ENCODE measurements at regions not wholly inside any gene's neighbourhood (a gene's known extent, or its start where the extent isn't known, plus 50 kb on each side); places are given as distances from the start of the nearest gene placed in this dataset.

- Histone ChIP-seq H3K4me1 (ENCODE audit: control insufficient read depth, insufficient read depth, low read length) (no peaks in the 10 kb centered on the region), H3K27me3 (ENCODE audit: control insufficient read depth, insufficient read depth, low read length) (no peaks in the 10 kb centered on the region), H3K36me3 (ENCODE audit: control insufficient read depth, insufficient read depth, low read length) (no peaks in the 10 kb centered on the region), H3K27ac (ENCODE audit: low read length) (no peak overlapping the region), H3K4me3 (ENCODE audit: low read length) (no peak overlapping the region), H3K9me3 (ENCODE audit: control insufficient read depth, insufficient read depth, low read length) (no peaks in the 10 kb centered on the region)
- intact Hi-C loops (cut with micrococcal nuclease): no loop called here
- H3K36me3 Mint-ChIP-seq: no peaks in the 10 kb centered on the region
- DNase-seq (no peak), ATAC-seq (no peak)
- TF ChIP-seq CTCF (IDR thresholded peaks at IDR 0.05): no peak
- H3K9me3 Mint-ChIP-seq: peaks cover 8 to 10% of the 10 kb centered on the region in 2 donors
- no peak overlapping the region for H3K27ac Mint-ChIP-seq
- 22% methylated on average over 2 of the region's 2 CpGs for WGBS (ENCODE audit: insufficient coverage)
- no peaks in the 10 kb centered on the region for H3K27me3 Mint-ChIP-seq (ENCODE audit: low read depth in 2 of 2)
- no peak overlapping the region for H3K4me3 Mint-ChIP-seq
- no peaks in the 10 kb centered on the region for H3K4me1 Mint-ChIP-seq
Observed at GRCh38 chr9:115694014-115694413, 459.6 kb upstream of the PAPPA start.

- ATAC-seq (no peak), DNase-seq (no peak)
- no peaks in the 10 kb centered on the region for H3K9me3 ChIP-seq (ENCODE audit: control insufficient read depth, insufficient read depth, low read length)
- H3K36me3 ChIP-seq (ENCODE audit: control insufficient read depth, insufficient read depth, low read length): no peaks in the 10 kb centered on the region
- H3K4me1 ChIP-seq (ENCODE audit: control insufficient read depth, insufficient read depth, low read length): no peaks in the 10 kb centered on the region
- no peak overlapping the region for H3K27ac Mint-ChIP-seq
- H3K27me3 ChIP-seq (ENCODE audit: control insufficient read depth, insufficient read depth, low read length): no peaks in the 10 kb centered on the region
- H3K4me3 Mint-ChIP-seq: no peak overlapping the region
- H3K9me3 Mint-ChIP-seq: peaks cover 5 to 6% of the 10 kb centered on the region in 2 donors
- no peak overlapping the region for H3K27ac ChIP-seq (ENCODE audit: low read length)
- no peaks in the 10 kb centered on the region for H3K36me3 Mint-ChIP-seq
- H3K27me3 Mint-ChIP-seq (ENCODE audit: low read depth in 2 of 2): no peaks in the 10 kb centered on the region
- intact Hi-C loops (cut with micrococcal nuclease): no loop called here
- no peak for TF ChIP-seq CTCF (IDR thresholded peaks at IDR 0.05)
- no peaks in the 10 kb centered on the region for H3K4me1 Mint-ChIP-seq
- no peak overlapping the region for H3K4me3 ChIP-seq (ENCODE audit: low read length)
Observed at GRCh38 chr9:115694991-115695390, 458.6 kb upstream of the PAPPA start.

- Histone ChIP-seq H3K4me3 (ENCODE audit: low read length) (no peak overlapping the region), H3K36me3 (ENCODE audit: control insufficient read depth, insufficient read depth, low read length) (no peaks in the 10 kb centered on the region), H3K9me3 (ENCODE audit: control insufficient read depth, insufficient read depth, low read length) (no peaks in the 10 kb centered on the region), H3K27me3 (ENCODE audit: control insufficient read depth, insufficient read depth, low read length) (no peaks in the 10 kb centered on the region), H3K27ac (ENCODE audit: low read length) (no peak overlapping the region), H3K4me1 (ENCODE audit: control insufficient read depth, insufficient read depth, low read length) (no peaks in the 10 kb centered on the region)
- H3K4me1 Mint-ChIP-seq: no peaks in the 10 kb centered on the region
- no peak for TF ChIP-seq CTCF (IDR thresholded peaks at IDR 0.05)
- DNase-seq (no peak), ATAC-seq (no peak)
- intact Hi-C loops (cut with micrococcal nuclease): no loop called here
- H3K27ac Mint-ChIP-seq: no peak overlapping the region
- H3K9me3 Mint-ChIP-seq: peaks cover 7 to 14% of the 10 kb centered on the region in 2 donors
- H3K27me3 Mint-ChIP-seq (ENCODE audit: low read depth in 2 of 2): no peaks in the 10 kb centered on the region
- no peak overlapping the region for H3K4me3 Mint-ChIP-seq
- 94% methylated on average over 2 of the region's 2 CpGs for WGBS (ENCODE audit: insufficient coverage)
- H3K36me3 Mint-ChIP-seq: no peaks in the 10 kb centered on the region
Observed at GRCh38 chr9:115712981-115713380, 440.6 kb upstream of the PAPPA start.

GRCh38 chr9:115715666-115716065 is 437.9 kb upstream of the PAPPA start:
- H3K4me3 ChIP-seq (ENCODE audit: low read length): no peak overlapping the region
- ATAC-seq (no peak), DNase-seq (no peak)
- H3K27me3 ChIP-seq (ENCODE audit: control insufficient read depth, insufficient read depth, low read length): no peaks in the 10 kb centered on the region
- Mint-ChIP-seq H3K9me3 (peaks cover 7 to 14% of the 10 kb centered on the region in 2 donors), H3K4me3 (no peak overlapping the region), H3K4me1 (no peaks in the 10 kb centered on the region), H3K36me3 (no peaks in the 10 kb centered on the region), H3K27me3 (ENCODE audit: low read depth in 2 of 2) (no peaks in the 10 kb centered on the region), H3K27ac (no peak overlapping the region)
- intact Hi-C loops (cut with micrococcal nuclease): no loop called here
- no peak for TF ChIP-seq CTCF (IDR thresholded peaks at IDR 0.05)
- WGBS (ENCODE audit: insufficient coverage): 70% methylated on average over 2 of the region's 2 CpGs
- no peak overlapping the region for H3K27ac ChIP-seq (ENCODE audit: low read length)
- H3K9me3 ChIP-seq (ENCODE audit: control insufficient read depth, insufficient read depth, low read length): no peaks in the 10 kb centered on the region
- no peaks in the 10 kb centered on the region for H3K4me1 ChIP-seq (ENCODE audit: control insufficient read depth, insufficient read depth, low read length)
- no peaks in the 10 kb centered on the region for H3K36me3 ChIP-seq (ENCODE audit: control insufficient read depth, insufficient read depth, low read length)

Data from natural killer cell (primary cell).